ENCODE measurements at regions not wholly inside any gene's neighbourhood (a gene's known extent, or its start where the extent isn't known, plus 50 kb on each side); places are given as distances from the start of the nearest gene placed in this dataset.

DNA sequence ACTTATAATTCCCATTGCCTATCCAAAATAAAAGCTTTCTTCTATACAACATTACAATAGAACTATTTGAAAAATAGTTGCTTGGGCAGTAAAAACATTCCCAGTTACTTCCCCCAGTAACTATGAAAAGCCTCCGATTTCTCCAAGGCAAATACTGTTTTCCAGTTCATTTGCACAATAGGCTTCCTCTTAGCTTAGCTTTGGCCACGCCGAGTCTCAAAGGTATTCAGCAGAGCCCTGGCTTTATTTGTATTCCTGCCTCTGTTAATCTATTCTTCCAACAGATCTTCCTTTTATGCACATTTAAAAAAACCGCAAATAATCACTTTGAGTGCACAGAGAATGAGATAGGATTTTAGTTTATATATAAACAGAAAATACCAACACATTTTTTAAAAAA lies 836.8 kb upstream of the VRK2 start:
- TF ChIP-seq POLR2AphosphoS5 (IDR thresholded peaks at IDR 0.05; ENCODE audit: low read depth, low read length), result no peak
- TF ChIP-seq POLR2A (IDR thresholded peaks at IDR 0.05; ENCODE audit: low read depth, low read length), result no peak
- TF ChIP-seq TAF1 (IDR thresholded peaks at IDR 0.05; ENCODE audit: borderline replicate concordance, low read depth, low read length), result no peak

All from GM12892 (cell line).